HEK293T (cell line): ENCODE measurements at regions not wholly inside any gene's neighbourhood (a gene's known extent, or its start where the extent isn't known, plus 50 kb on each side); places are given as distances from the start of the nearest gene placed in this dataset.

ENCODE experiments used
- CTCF ChIA-PET: fragments of 350-600 bp; formaldehyde crosslinking; extraction: SDS; loops from one replicate; lab custom pipeline; 2021; ENCODE audit warnings: antibody characterized with exemption, inconsistent platforms; lab: Yijun Ruan, JAX
- POLR2A ChIA-PET: fragments of 350-600 bp; formaldehyde crosslinking; extraction: SDS; loops from one replicate; lab custom pipeline; 2020; ENCODE audit warnings: antibody characterized with exemption, inconsistent platforms; lab: Yijun Ruan, JAX
- DNase-seq: peaks from one replicate; pipeline ENCODE4 v3.0.0; 2012; ENCODE audit warnings: mixed read lengths; ENCODE audit errors: extremely low spot score
- ARNT ChIP-seq: fragments of 450-650 bp; IDR thresholded peaks from 2 replicates; pipeline ENCODE4 v1.6.1; 2017; ENCODE audit warnings: mild to moderate bottlenecking
- BHLHE40 ChIP-seq: fragments of 450-650 bp; IDR thresholded peaks from 2 replicates; pipeline ENCODE4 v1.6.1; 2016; ENCODE audit warnings: mild to moderate bottlenecking, moderate library complexity, borderline replicate concordance
- CTBP1 ChIP-seq: fragments of 450-650 bp; IDR thresholded peaks from 2 replicates; pipeline ENCODE4 v1.6.1; 2016; ENCODE audit warnings: borderline replicate concordance
- ELF4 ChIP-seq: fragments of 450-650 bp; IDR thresholded peaks from 2 replicates; pipeline ENCODE4 v1.6.1; 2017; ENCODE audit warnings: antibody characterized with exemption
- FOXA1 ChIP-seq: fragments of 450-650 bp; IDR thresholded peaks from 2 replicates; pipeline ENCODE4 v1.6.1; 2016; ENCODE audit warnings: mild to moderate bottlenecking
- FOXK2 ChIP-seq: fragments of 450-650 bp; IDR thresholded peaks from 2 replicates; pipeline ENCODE4 v1.6.1; 2016; ENCODE audit warnings: mild to moderate bottlenecking
- FOXM1 ChIP-seq: fragments of 450-650 bp; IDR thresholded peaks from 2 replicates; pipeline ENCODE4 v1.6.1; 2017; ENCODE audit warnings: mild to moderate bottlenecking, borderline replicate concordance
- HDGF ChIP-seq: fragments of 450-650 bp; IDR thresholded peaks from 2 replicates; pipeline ENCODE4 v1.6.1; 2017; ENCODE audit warnings: antibody characterized with exemption, borderline replicate concordance
- L3MBTL2 ChIP-seq: fragments of 450-650 bp; conservative IDR thresholded peaks from 2 replicates; pipeline ENCODE4 v1.6.1; 2016; ENCODE audit warnings: mild to moderate bottlenecking
- LEF1 ChIP-seq: fragments of 450-650 bp; IDR thresholded peaks from 2 replicates; pipeline ENCODE4 v1.6.1; 2017; ENCODE audit warnings: mild to moderate bottlenecking, borderline replicate concordance
- NFRKB ChIP-seq: fragments of 450-650 bp; IDR thresholded peaks from 2 replicates; pipeline ENCODE4 v1.6.1; 2016; ENCODE audit warnings: mild to moderate bottlenecking, moderate library complexity
- SP1 ChIP-seq: fragments of 450-650 bp; IDR thresholded peaks from 2 replicates; pipeline ENCODE4 v1.6.1; 2017
- SUZ12 ChIP-seq: fragments of 450-650 bp; IDR thresholded peaks from 2 replicates; pipeline ENCODE4 v1.6.1; 2016; ENCODE audit warnings: mild to moderate bottlenecking
- TARDBP ChIP-seq: fragments of 450-650 bp; IDR thresholded peaks from 2 replicates; pipeline ENCODE4 v1.6.1; 2016
- ZNF384 ChIP-seq: fragments of 450-650 bp; IDR thresholded peaks from 2 replicates; pipeline ENCODE4 v1.6.1; 2016
- TF ChIP-seq, protein P1 (sequence below): fragments of 450-650 bp; IDR thresholded peaks from 2 replicates; pipeline ENCODE4 v1.6.1; 2016

GRCh38 chr9:18045326-18045725, 428.6 kb upstream of the ADAMTSL1 start:
- TF ChIP-seq CTBP1 (no peak), LEF1 (no peak), ARNT (no peak), FOXM1 (no peak), HDGF (no peak), NFRKB (no peak), BHLHE40 (no peak), ELF4 (no peak), SUZ12 (no peak), SP1 (no peak), FOXA1 (no peak), ZNF384 (no peak), FOXK2 (no peak), TARDBP (no peak)
- TF ChIP-seq, protein P1, sequence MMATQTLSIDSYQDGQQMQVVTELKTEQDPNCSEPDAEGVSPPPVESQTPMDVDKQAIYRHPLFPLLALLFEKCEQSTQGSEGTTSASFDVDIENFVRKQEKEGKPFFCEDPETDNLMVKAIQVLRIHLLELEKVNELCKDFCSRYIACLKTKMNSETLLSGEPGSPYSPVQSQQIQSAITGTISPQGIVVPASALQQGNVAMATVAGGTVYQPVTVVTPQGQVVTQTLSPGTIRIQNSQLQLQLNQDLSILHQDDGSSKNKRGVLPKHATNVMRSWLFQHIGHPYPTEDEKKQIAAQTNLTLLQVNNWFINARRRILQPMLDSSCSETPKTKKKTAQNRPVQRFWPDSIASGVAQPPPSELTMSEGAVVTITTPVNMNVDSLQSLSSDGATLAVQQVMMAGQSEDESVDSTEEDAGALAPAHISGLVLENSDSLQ: no peak
- ChIA-PET POLR2A (no interaction called here), CTCF (no interaction called here)
- DNase-seq: no peak

- ChIA-PET CTCF (no interaction called here), POLR2A (no interaction called here)
- DNase-seq: no peak
- no peak for TF ChIP-seq CTBP1
- no peak for TF ChIP-seq FOXM1
- TF ChIP-seq HDGF: no peak
- TF ChIP-seq FOXK2: no peak
- TF ChIP-seq, protein P1: no peak
- no peak for TF ChIP-seq ELF4
- TF ChIP-seq FOXA1: no peak
- TF ChIP-seq ZNF384: no peak
- no peak for TF ChIP-seq NFRKB
- TF ChIP-seq L3MBTL2: no peak
- no peak for TF ChIP-seq ARNT
Measured at GRCh38 chr9:18046068-18046467, 427.9 kb upstream of the ADAMTSL1 start.

DNA sequence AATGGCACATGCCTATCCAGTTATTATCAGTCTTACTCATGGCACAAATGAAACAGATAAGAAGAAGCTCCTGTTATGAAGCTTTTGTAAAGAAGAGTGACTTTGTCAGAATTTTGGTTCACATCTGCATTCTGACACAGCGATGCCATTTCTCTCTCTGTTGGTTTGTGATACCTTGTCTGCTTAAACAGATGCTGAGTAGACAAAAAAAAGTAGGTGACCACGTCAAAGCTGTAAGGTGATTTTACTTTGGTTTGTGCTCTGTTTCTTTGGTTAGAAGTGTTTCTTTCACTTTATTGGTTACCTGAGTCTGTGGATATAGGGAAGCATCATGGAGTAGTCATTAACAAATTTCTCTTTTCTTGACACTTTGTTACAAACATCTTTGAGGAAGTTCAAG, 422.3 kb upstream of the ADAMTSL1 start:
- TF ChIP-seq HDGF: no peak
- POLR2A ChIA-PET: no interaction called here
- no peak for DNase-seq
- CTCF ChIA-PET: no interaction called here

- ChIA-PET POLR2A (no interaction called here), CTCF (interaction anchor here (0.6 kb wide), 1 partner anchor 18 kb away, joined by 3 read pairs; no protein-coding TSS in a partner anchor)
- TF ChIP-seq, protein P1: no peak
- TF ChIP-seq CTBP1 (no peak), FOXK2 (no peak), L3MBTL2 (no peak), NFRKB (no peak), ZNF384 (no peak), ELF4 (no peak), HDGF (no peak), FOXM1 (no peak), ARNT (no peak)
- no peak for DNase-seq
Measured at GRCh38 chr9:18052060-18052459, 421.9 kb upstream of the ADAMTSL1 start.

GRCh38 chr9:18056269-18056992, 417.5 kb upstream of the ADAMTSL1 start:
- CTCF ChIA-PET: no interaction called here
- TF ChIP-seq, protein P1: no peak
- TF ChIP-seq LEF1 (no peak), CTBP1 (no peak), SUZ12 (no peak), FOXM1 (no peak)
- DNase-seq: no peak
- POLR2A ChIA-PET: no interaction called here

DNA sequence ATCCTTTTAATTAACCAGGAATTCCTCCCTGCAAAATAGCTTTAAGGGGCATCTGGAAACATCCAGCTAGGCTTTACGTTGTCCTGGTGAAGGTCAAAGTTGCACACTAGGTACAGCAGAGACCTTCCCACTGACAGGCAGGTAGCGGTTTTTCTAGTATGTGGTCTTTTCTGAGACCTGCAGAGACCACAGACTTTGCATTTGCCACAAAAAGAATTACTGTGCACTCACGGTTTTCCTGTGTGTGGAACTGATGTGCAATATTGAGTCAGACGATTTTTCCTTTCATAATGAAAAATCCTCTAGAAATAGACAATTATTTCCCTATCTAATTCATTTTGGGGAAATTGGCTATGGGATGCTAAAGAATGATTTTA, 417.0 kb upstream of the ADAMTSL1 start:
- TF ChIP-seq FOXK2: no peak
- no peak for TF ChIP-seq BHLHE40
- no peak for TF ChIP-seq SUZ12
- no peak for TF ChIP-seq ELF4
- no peak for TF ChIP-seq CTBP1
- TF ChIP-seq HDGF: no peak
- ChIA-PET CTCF (no interaction called here), POLR2A (no interaction called here)
- no peak for DNase-seq
